ENCODE measurements at regions not wholly inside any gene's neighbourhood (a gene's known extent, or its start where the extent isn't known, plus 50 kb on each side); places are given as distances from the start of the nearest gene placed in this dataset.

DNA sequence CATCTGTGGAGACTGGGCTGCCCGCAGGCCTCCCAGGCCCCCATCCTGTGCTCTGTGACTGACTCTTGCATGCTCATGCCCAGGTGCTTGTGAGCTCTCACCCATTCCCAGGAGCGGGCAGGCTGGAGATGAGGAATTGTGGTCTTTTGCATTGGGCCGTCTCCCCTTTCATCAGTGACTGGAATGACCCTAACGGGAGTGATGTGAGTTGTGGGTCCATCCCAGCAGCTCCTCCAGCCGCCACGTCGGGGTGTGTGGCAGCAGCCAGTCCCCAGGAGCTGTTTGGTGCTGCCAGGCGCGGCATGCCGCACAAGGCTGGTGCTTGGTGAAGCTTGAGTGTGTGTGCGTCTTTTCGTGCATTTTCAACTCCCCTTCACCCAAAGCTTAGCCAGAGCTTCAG lies 164.2 kb downstream of the ACTR3B start:
- TF ChIP-seq ZNF16 (tag by site-specific recombination; IDR thresholded peaks at IDR 0.05; ENCODE audit: low read depth), result no peak
- TF ChIP-seq ZNF488 (tag by site-specific recombination; IDR thresholded peaks at IDR 0.05), result no peak
- TF ChIP-seq ZBTB7A (tag by site-specific recombination; IDR thresholded peaks at IDR 0.05; ENCODE audit: low read depth), result no peak
- TF ChIP-seq ZNF548 (tag by site-specific recombination; IDR thresholded peaks at IDR 0.05), result no peak
- TF ChIP-seq ZNF280C (tag by site-specific recombination; IDR thresholded peaks at IDR 0.05), result no peak
- Histone ChIP-seq H3K9me3 (ENCODE audit: control insufficient read depth, insufficient read depth, low read depth, low read length) (no peaks in the 10 kb centered on the region), H3K4me1 (ENCODE audit: control insufficient read depth, insufficient read depth, low read length) (no peaks in the 10 kb centered on the region), H3K27ac (ENCODE audit: extremely low read depth, low read depth, low read length) (no peak overlapping the region), H3K4me3 (ENCODE audit: low read depth, low read length) (no peak overlapping the region), H3K36me3 (ENCODE audit: control insufficient read depth in 2 of 2, insufficient read depth in 1 of 2, low read length in 2 of 2) (no peaks in the 10 kb centered on the region)
- ChIA-PET POLR2A (no interaction called here), CTCF (no interaction called here)

GRCh38 chr7:152924238-152924637 lies 164.7 kb downstream of the ACTR3B start:
- no peak overlapping the region for H3K27ac ChIP-seq (ENCODE audit: extremely low read depth, low read depth, low read length)
- no peaks in the 10 kb centered on the region for H3K9me3 ChIP-seq (ENCODE audit: control insufficient read depth, insufficient read depth, low read depth, low read length)
- ChIA-PET POLR2A (no interaction called here), CTCF (no interaction called here)
- no peaks in the 10 kb centered on the region for H3K4me1 ChIP-seq (ENCODE audit: control insufficient read depth, insufficient read depth, low read length)
- no peak overlapping the region for H3K4me3 ChIP-seq (ENCODE audit: low read depth, low read length)
- no peak for TF ChIP-seq ZNF174 (tag by site-specific recombination; IDR thresholded peaks at IDR 0.05)
- no peaks in the 10 kb centered on the region for H3K36me3 ChIP-seq (ENCODE audit: control insufficient read depth in 2 of 2, insufficient read depth in 1 of 2, low read length in 2 of 2)

GRCh38 chr7:152924826-152925411 lies 165.4 kb downstream of the ACTR3B start:
- no peak overlapping the region for H3K4me3 ChIP-seq (ENCODE audit: low read depth, low read length)
- H3K4me1 ChIP-seq (ENCODE audit: control insufficient read depth, insufficient read depth, low read length), result no peaks in the 10 kb centered on the region
- no peak overlapping the region for H3K27ac ChIP-seq (ENCODE audit: extremely low read depth, low read depth, low read length)
- ChIA-PET POLR2A (no interaction called here), CTCF (no interaction called here)
- no peaks in the 10 kb centered on the region for H3K9me3 ChIP-seq (ENCODE audit: control insufficient read depth, insufficient read depth, low read depth, low read length)
- no peaks in the 10 kb centered on the region for H3K36me3 ChIP-seq (ENCODE audit: control insufficient read depth in 2 of 2, insufficient read depth in 1 of 2, low read length in 2 of 2)
- no peak for TF ChIP-seq FEZF1 (tag by site-specific recombination; IDR thresholded peaks at IDR 0.05)
- TF ChIP-seq ZNF645 (tag by site-specific recombination; IDR thresholded peaks at IDR 0.05), result no peak
- no peak for TF ChIP-seq ZNF488 (tag by site-specific recombination; IDR thresholded peaks at IDR 0.05)
- TF ChIP-seq ZNF473 (tag by site-specific recombination; IDR thresholded peaks at IDR 0.05), result no peak
- TF ChIP-seq, protein P1, sequence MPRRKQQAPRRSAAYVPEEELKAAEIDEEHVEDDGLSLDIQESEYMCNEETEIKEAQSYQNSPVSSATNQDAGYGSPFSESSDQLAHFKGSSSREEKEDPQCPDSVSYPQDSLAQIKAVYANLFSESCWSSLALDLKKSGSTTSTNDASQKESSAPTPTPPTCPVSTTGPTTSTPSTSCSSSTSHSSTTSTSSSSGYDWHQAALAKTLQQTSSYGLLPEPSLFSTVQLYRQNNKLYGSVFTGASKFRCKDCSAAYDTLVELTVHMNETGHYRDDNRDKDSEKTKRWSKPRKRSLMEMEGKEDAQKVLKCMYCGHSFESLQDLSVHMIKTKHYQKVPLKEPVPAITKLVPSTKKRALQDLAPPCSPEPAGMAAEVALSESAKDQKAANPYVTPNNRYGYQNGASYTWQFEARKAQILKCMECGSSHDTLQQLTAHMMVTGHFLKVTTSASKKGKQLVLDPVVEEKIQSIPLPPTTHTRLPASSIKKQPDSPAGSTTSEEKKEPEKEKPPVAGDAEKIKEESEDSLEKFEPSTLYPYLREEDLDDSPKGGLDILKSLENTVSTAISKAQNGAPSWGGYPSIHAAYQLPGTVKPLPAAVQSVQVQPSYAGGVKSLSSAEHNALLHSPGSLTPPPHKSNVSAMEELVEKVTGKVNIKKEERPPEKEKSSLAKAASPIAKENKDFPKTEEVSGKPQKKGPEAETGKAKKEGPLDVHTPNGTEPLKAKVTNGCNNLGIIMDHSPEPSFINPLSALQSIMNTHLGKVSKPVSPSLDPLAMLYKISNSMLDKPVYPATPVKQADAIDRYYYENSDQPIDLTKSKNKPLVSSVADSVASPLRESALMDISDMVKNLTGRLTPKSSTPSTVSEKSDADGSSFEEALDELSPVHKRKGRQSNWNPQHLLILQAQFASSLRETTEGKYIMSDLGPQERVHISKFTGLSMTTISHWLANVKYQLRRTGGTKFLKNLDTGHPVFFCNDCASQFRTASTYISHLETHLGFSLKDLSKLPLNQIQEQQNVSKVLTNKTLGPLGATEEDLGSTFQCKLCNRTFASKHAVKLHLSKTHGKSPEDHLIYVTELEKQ (tag by site-specific recombination; IDR thresholded peaks at IDR 0.05; ENCODE audit: borderline replicate concordance), result no peak
- TF ChIP-seq RBAK (tag by site-specific recombination; IDR thresholded peaks at IDR 0.05), result no peak
- no peak for TF ChIP-seq EGR2 (tag by site-specific recombination; IDR thresholded peaks at IDR 0.05; ENCODE audit: low read depth)
- no peak for TF ChIP-seq ZNF747 (tag by site-specific recombination; IDR thresholded peaks at IDR 0.05)
- no peak for TF ChIP-seq SP2 (tag by site-specific recombination; IDR thresholded peaks at IDR 0.05)
- TF ChIP-seq ZNF768 (tag by site-specific recombination; IDR thresholded peaks at IDR 0.05), result no peak
- TF ChIP-seq PRDM2 (tag by site-specific recombination; IDR thresholded peaks at IDR 0.05; ENCODE audit: borderline replicate concordance), result no peak
